Trophoblast cell (in vitro differentiated cells and primary cell): ENCODE measurements at regions not wholly inside any gene's neighbourhood (a gene's known extent, or its start where the extent isn't known, plus 50 kb on each side); places are given as distances from the start of the nearest gene placed in this dataset.

Experiments used
- DNase-seq, 2 donors: peaks; one replicate each; pipeline ENCODE4 v3.0.0-alpha.2; 2016
- H2AFZ ChIP-seq: 2 replicates; pipeline ENCODE4 v1.6.1; 2013; ENCODE audit warnings: low read length, moderate library complexity, mild to moderate bottlenecking; ENCODE audit not compliant: insufficient read depth, poor library complexity
- H2AK5ac ChIP-seq: 2 replicates; pipeline ENCODE4 v1.6.1; 2013; ENCODE audit warnings: mild to moderate bottlenecking, low read length
- H2BK120ac ChIP-seq: 2 replicates; pipeline ENCODE4 v1.6.1; 2013; ENCODE audit warnings: low read length, mild to moderate bottlenecking, moderate library complexity; ENCODE audit not compliant: insufficient read depth, poor library complexity
- H2BK12ac ChIP-seq: 2 replicates; pipeline ENCODE4 v1.6.1; 2013; ENCODE audit warnings: mild to moderate bottlenecking, low read length, moderate library complexity
- H2BK5ac ChIP-seq: 2 replicates; pipeline ENCODE4 v1.6.1; 2013; ENCODE audit warnings: low read length, low read depth, moderate library complexity, mild to moderate bottlenecking; ENCODE audit not compliant: poor library complexity
- H3K14ac ChIP-seq: 2 replicates; pipeline ENCODE4 v1.6.1; 2013; ENCODE audit warnings: mild to moderate bottlenecking, low read length
- H3K18ac ChIP-seq: 2 replicates; pipeline ENCODE4 v1.6.1; 2013; ENCODE audit warnings: mild to moderate bottlenecking, low read length
- H3K23ac ChIP-seq: 2 replicates; pipeline ENCODE4 v1.6.1; 2013; ENCODE audit warnings: low read length
- H3K27ac ChIP-seq: 2 replicates; pipeline ENCODE4 v1.5.1; 2013; ENCODE audit warnings: low read depth, mild to moderate bottlenecking, inconsistent platforms, low read length, moderate library complexity
- H3K27me3 ChIP-seq: 2 replicates; pipeline ENCODE4 v1.6.1; 2013; ENCODE audit warnings: inconsistent platforms, mild to moderate bottlenecking, low read length, moderate library complexity; ENCODE audit not compliant: insufficient read depth
- H3K36me3 ChIP-seq, 2 experiments: 1 replicate in 1 of 2; 2 replicates in 1 of 2; pipeline ENCODE4 v1.6.1; 2013; ENCODE audit warnings: low read length in 2 of 2, mild to moderate bottlenecking in 2 of 2, moderate library complexity in 1 of 2; ENCODE audit not compliant: insufficient read depth in 2 of 2, control insufficient read depth in 1 of 2
- H3K4ac ChIP-seq: 2 replicates; pipeline ENCODE4 v1.6.1; 2013; ENCODE audit warnings: low read depth, mild to moderate bottlenecking, low read length, moderate library complexity
- H3K4me1 ChIP-seq, 2 experiments: 1 replicate in 1 of 2; 2 replicates in 1 of 2; pipeline ENCODE4 v1.6.1; 2013; ENCODE audit warnings: low read length in 2 of 2, mild to moderate bottlenecking in 2 of 2, moderate library complexity in 1 of 2; ENCODE audit not compliant: insufficient read depth in 2 of 2, control insufficient read depth in 1 of 2
- H3K4me2 ChIP-seq: 2 replicates; pipeline ENCODE4 v1.6.1; 2013; ENCODE audit warnings: inconsistent platforms, mild to moderate bottlenecking, low read length, moderate library complexity
- H3K4me3 ChIP-seq: 2 replicates; pipeline ENCODE4 v1.5.1; 2013; ENCODE audit warnings: mild to moderate bottlenecking, low read depth, low read length, inconsistent platforms
- H3K79me1 ChIP-seq: one replicate; pipeline ENCODE4 v1.6.1; 2013; ENCODE audit warnings: low read length
- H3K79me2 ChIP-seq: 2 replicates; pipeline ENCODE4 v1.6.1; 2013; ENCODE audit warnings: low read length, mild to moderate bottlenecking; ENCODE audit not compliant: control insufficient read depth, insufficient read depth, poor library complexity
- H3K9ac ChIP-seq: 2 replicates; pipeline ENCODE4 v1.6.1; 2013; ENCODE audit warnings: mild to moderate bottlenecking, low read length
- H3K9me3 ChIP-seq: 2 replicates; pipeline ENCODE4 v1.6.1; 2013; ENCODE audit warnings: low read depth, mild to moderate bottlenecking, control low read depth, inconsistent platforms, low read length; ENCODE audit not compliant: insufficient read depth
- H4K12ac ChIP-seq: 2 replicates; pipeline ENCODE4 v1.6.1; 2013; ENCODE audit warnings: low read depth, mild to moderate bottlenecking, low read length, moderate library complexity
- H4K8ac ChIP-seq: 2 replicates; pipeline ENCODE4 v1.6.1; 2013; ENCODE audit warnings: low read depth, mild to moderate bottlenecking, low read length, moderate library complexity
- H4K91ac ChIP-seq: one replicate; pipeline ENCODE4 v1.6.1; 2013; ENCODE audit warnings: low read depth, mild to moderate bottlenecking, low read length, moderate library complexity
- WGBS: extraction: QIAGEN DNeasy Blood & Tissue Kit; methylation state at CpG from one replicate; pipeline ENCODE4 v1.1.7; 2013; ENCODE audit warnings: missing lambda C conversion rate; ENCODE audit not compliant: insufficient read length, insufficient coverage; ENCODE audit errors: extremely low coverage; 5-methylcytosine and 5-hydroxymethylcytosine counted together

- Histone ChIP-seq H3K23ac (no peak overlapping the region), H2AK5ac (peak overlapping the region; percentile 84), H2AFZ (no peak overlapping the region), H3K79me2 (no peaks in the 10 kb centered on the region), H3K27ac (no peak overlapping the region), H4K12ac (no peak overlapping the region), H3K4me2 (no peak overlapping the region), H3K14ac (no peak overlapping the region), H3K79me1 (peaks cover 3% of the 10 kb centered on the region), H3K36me3 (no peaks in the 10 kb centered on the region), H2BK5ac (no peak overlapping the region), H4K91ac (no peak overlapping the region), H2BK120ac (no peak overlapping the region), H3K9me3 (peaks cover 1% of the 10 kb centered on the region), H3K4me1 (peaks cover 3% of the 10 kb centered on the region in 2 experiments), H4K8ac (no peak overlapping the region), H3K18ac (no peak overlapping the region), H2BK12ac (no peak overlapping the region), H3K4me3 (no peak overlapping the region), H3K27me3 (no peaks in the 10 kb centered on the region), H3K4ac (no peak overlapping the region), H3K9ac (no peak overlapping the region)
- peak; percentile 54 to 87 for DNase-seq
- WGBS, result no CpG with 5 or more reads among the region's 4 CpGs
These were observed 263.1 kb upstream of the FOXN3 start for GRCh38 chr14:89680156-89680555.

- Histone ChIP-seq H3K36me3 (no peaks in the 10 kb centered on the region), H3K27me3 (no peaks in the 10 kb centered on the region), H3K9ac (no peak overlapping the region), H3K4me3 (no peak overlapping the region), H3K4me2 (no peak overlapping the region), H3K9me3 (peaks cover 1% of the 10 kb centered on the region), H3K4me1 (peaks cover 3 to 4% of the 10 kb centered on the region in 2 experiments), H2BK120ac (no peak overlapping the region), H3K79me1 (peaks cover 3% of the 10 kb centered on the region), H4K12ac (no peak overlapping the region), H3K4ac (no peak overlapping the region), H2AFZ (no peak overlapping the region), H2BK5ac (no peak overlapping the region), H3K79me2 (no peaks in the 10 kb centered on the region), H3K18ac (no peak overlapping the region), H2BK12ac (no peak overlapping the region), H2AK5ac (no peak overlapping the region), H3K27ac (peak overlapping the region; percentile 81), H3K14ac (no peak overlapping the region), H4K91ac (no peak overlapping the region), H4K8ac (no peak overlapping the region), H3K23ac (no peak overlapping the region)
- peak; percentile 68 to 95 for DNase-seq
- WGBS, result no CpG with 5 or more reads among the region's 2 CpGs
These were observed 261.7 kb upstream of the FOXN3 start for GRCh38 chr14:89678768-89679167.

DNA sequence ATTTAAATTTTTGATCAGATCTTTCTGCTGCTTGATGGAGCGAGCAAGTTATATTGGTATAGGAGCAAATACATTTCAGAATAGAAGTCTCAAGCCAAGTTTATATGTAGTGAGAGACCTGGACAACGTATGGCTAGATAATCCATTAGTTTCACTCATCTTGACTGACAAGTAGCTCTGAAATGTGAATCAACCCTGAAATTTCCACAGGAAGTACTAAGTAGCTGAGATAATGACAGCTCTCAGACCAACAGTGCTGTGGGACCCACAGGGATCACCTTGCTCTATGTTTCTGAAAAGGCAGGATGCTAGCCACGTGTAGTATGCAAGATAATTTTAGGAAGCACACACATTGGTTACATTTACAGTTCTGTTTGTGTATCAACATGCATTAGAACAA is 258.6 kb upstream of the FOXN3 start:
- peaks cover 13 to 16% of the 10 kb centered on the region in 2 experiments for H3K4me1 ChIP-seq
- H3K79me2 ChIP-seq, result no peaks in the 10 kb centered on the region
- H3K27ac ChIP-seq, result no peak overlapping the region
- peaks cover 3% of the 10 kb centered on the region for H3K79me1 ChIP-seq
- no peaks in the 10 kb centered on the region for H3K9me3 ChIP-seq
- no peak overlapping the region for H2AFZ ChIP-seq
- no peak overlapping the region for H3K4ac ChIP-seq
- no peak overlapping the region for H2BK120ac ChIP-seq
- H3K9ac ChIP-seq, result no peak overlapping the region
- H2AK5ac ChIP-seq, result no peak overlapping the region
- H3K4me3 ChIP-seq, result no peak overlapping the region
- DNase-seq, result no peak
- H4K91ac ChIP-seq, result no peak overlapping the region
- no peak overlapping the region for H3K18ac ChIP-seq
- no peak overlapping the region for H3K23ac ChIP-seq
- no peaks in the 10 kb centered on the region for H3K36me3 ChIP-seq
- no peak overlapping the region for H3K14ac ChIP-seq
- H2BK12ac ChIP-seq, result no peak overlapping the region
- H3K27me3 ChIP-seq, result no peaks in the 10 kb centered on the region
- no CpG with 5 or more reads among the region's 3 CpGs for WGBS
- H3K4me2 ChIP-seq, result no peak overlapping the region
- no peak overlapping the region for H4K12ac ChIP-seq
- H4K8ac ChIP-seq, result no peak overlapping the region
- no peak overlapping the region for H2BK5ac ChIP-seq

DNA sequence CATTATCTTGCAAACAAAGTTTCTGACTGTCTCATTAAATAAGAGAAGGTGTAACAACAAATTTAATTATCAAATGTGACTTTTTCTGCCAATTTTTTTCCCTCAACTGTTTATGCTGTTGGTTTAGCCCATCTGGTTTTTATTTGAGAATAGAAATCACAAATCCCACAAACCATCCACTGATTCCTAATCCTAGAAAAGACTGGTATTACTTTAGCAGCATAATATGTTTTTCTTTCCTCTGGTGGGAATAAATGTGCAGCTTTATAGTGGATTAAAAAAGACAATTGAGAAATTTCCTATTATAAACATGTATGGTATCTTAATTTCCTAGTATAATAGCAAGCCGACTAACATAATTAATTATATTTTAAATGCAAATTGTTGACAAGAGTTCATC is 257.9 kb upstream of the FOXN3 start:
- no peak overlapping the region for H3K9ac ChIP-seq

More for the DNA sequence above, 257.9 kb upstream of the FOXN3 start:
- H3K36me3 ChIP-seq, result no peaks in the 10 kb centered on the region
- H2BK5ac ChIP-seq, result no peak overlapping the region
- no peak overlapping the region for H3K4me3 ChIP-seq
- H3K23ac ChIP-seq, result no peak overlapping the region
- H2BK12ac ChIP-seq, result no peak overlapping the region
- no peak overlapping the region for H3K27ac ChIP-seq
- H3K14ac ChIP-seq, result no peak overlapping the region
- H3K18ac ChIP-seq, result no peak overlapping the region
- no peak overlapping the region for H4K91ac ChIP-seq
- H2AK5ac ChIP-seq, result no peak overlapping the region
- H2BK120ac ChIP-seq, result no peak overlapping the region
- no peak for DNase-seq
- no peak overlapping the region for H3K4ac ChIP-seq
- no peak overlapping the region for H3K4me2 ChIP-seq
- peaks cover 13 to 16% of the 10 kb centered on the region in 2 experiments for H3K4me1 ChIP-seq
- no peak overlapping the region for H4K12ac ChIP-seq
- no peak overlapping the region for H4K8ac ChIP-seq
- H3K9me3 ChIP-seq, result no peaks in the 10 kb centered on the region
- H3K79me2 ChIP-seq, result no peaks in the 10 kb centered on the region
- no peak overlapping the region for H2AFZ ChIP-seq
- peaks cover 3% of the 10 kb centered on the region for H3K79me1 ChIP-seq
- no peaks in the 10 kb centered on the region for H3K27me3 ChIP-seq
- WGBS, result no CpG with 5 or more reads among the region's 1 CpG
